NCI-H2029 (cell line): ENCODE measurements at regions not wholly inside any gene's neighbourhood (a gene's known extent, or its start where the extent isn't known, plus 50 kb on each side); places are given as distances from the start of the nearest gene placed in this dataset.
"Not testable (repeated sequence)": the region's sequence is repeated elsewhere in the genome, so short reads cannot be mapped to it uniquely, and the experiment has no call there.

Experiments
- DNase-seq: peaks from one replicate; lab custom pipeline; 2025; lab: John Stamatoyannopoulos, UW

GRCh38 chr10:111266165-111266564 is 189.3 kb downstream of the ADRA2A start:
- no peak for DNase-seq

GRCh38 chr10:111267673-111268072 is 190.8 kb downstream of the ADRA2A start:
- DNase-seq = no peak

GRCh38 chr10:111273235-111273634 is 196.4 kb downstream of the ADRA2A start:
- no peak for DNase-seq

- no peak for DNase-seq
Observed at GRCh38 chr10:111273635-111274034, 196.8 kb downstream of the ADRA2A start.

GRCh38 chr10:111275091-111275490 is 198.3 kb downstream of the ADRA2A start:
- no peak for DNase-seq

GRCh38 chr10:111277661-111278060 is 200.8 kb downstream of the ADRA2A start:
- DNase-seq = no peak

GRCh38 chr10:111278266-111278665 is 201.4 kb downstream of the ADRA2A start:
- DNase-seq = no peak

GRCh38 chr10:111281516-111281915 is 204.7 kb downstream of the ADRA2A start:
- no peak for DNase-seq

- no peak for DNase-seq
Observed at GRCh38 chr10:111289461-111289860, 212.6 kb downstream of the ADRA2A start.

GRCh38 chr10:111290649-111291048 is 213.8 kb downstream of the ADRA2A start:
- no peak for DNase-seq

GRCh38 chr10:111295788-111296187 is 219.0 kb downstream of the ADRA2A start:
- DNase-seq = no peak

GRCh38 chr10:111297351-111297848 is 220.6 kb downstream of the ADRA2A start:
- no peak for DNase-seq

- no peak for DNase-seq
Observed at GRCh38 chr10:111298031-111298430, 221.2 kb downstream of the ADRA2A start.

- no peak for DNase-seq
Observed at GRCh38 chr10:111299037-111299436, 222.2 kb downstream of the ADRA2A start.

GRCh38 chr10:111303887-111304286 is 227.1 kb downstream of the ADRA2A start:
- DNase-seq = no peak

- no peak for DNase-seq
Observed at GRCh38 chr10:111316722-111317212, 239.9 kb downstream of the ADRA2A start.

- DNase-seq = no peak
Observed at GRCh38 chr10:111319866-111320265, 243.0 kb downstream of the ADRA2A start.

- DNase-seq = no peak
Observed at GRCh38 chr10:111323389-111323966, 246.6 kb downstream of the ADRA2A start.

GRCh38 chr10:111332174-111332573 is 255.3 kb downstream of the ADRA2A start:
- not testable (repeated sequence) for DNase-seq

- no peak for DNase-seq
Observed at GRCh38 chr10:111335826-111336225, 259.0 kb downstream of the ADRA2A start.

- DNase-seq = no peak
Observed at GRCh38 chr10:111338035-111338434, 261.2 kb downstream of the ADRA2A start.

GRCh38 chr10:111338805-111339204 is 262.0 kb downstream of the ADRA2A start:
- no peak for DNase-seq

GRCh38 chr10:111344804-111345203 is 268.0 kb downstream of the ADRA2A start:
- DNase-seq = no peak

GRCh38 chr10:111347386-111348013 is 270.7 kb downstream of the ADRA2A start:
- peak; percentile 41 for DNase-seq
